H9 (cell line): ENCODE measurements at regions not wholly inside any gene's neighbourhood (a gene's known extent, or its start where the extent isn't known, plus 50 kb on each side); places are given as distances from the start of the nearest gene placed in this dataset.

ENCODE experiments used
- DNase-seq: peaks from one replicate; pipeline ENCODE4 v3.0.0-alpha.2; 2017
- H2AFZ ChIP-seq: one replicate; pipeline ENCODE4 v1.6.1; 2013; ENCODE audit warnings: mild to moderate bottlenecking, low read length, control low read depth, moderate library complexity
- H2AK5ac ChIP-seq: 2 replicates; pipeline ENCODE4 v1.6.1; 2013; ENCODE audit warnings: low read length, control low read depth, mixed read lengths; ENCODE audit not compliant: insufficient read length
- H2BK120ac ChIP-seq: one replicate; pipeline ENCODE4 v1.6.1; 2013; ENCODE audit warnings: low read depth, mild to moderate bottlenecking, low read length, control low read depth, inconsistent platforms; ENCODE audit not compliant: poor library complexity, severe bottlenecking
- H2BK12ac ChIP-seq: 2 replicates; pipeline ENCODE4 v1.6.1; 2013; ENCODE audit warnings: low read length, control low read depth, mixed read lengths, low read depth; ENCODE audit not compliant: insufficient read length
- H2BK15ac ChIP-seq: 2 replicates; pipeline ENCODE4 v1.6.1; 2013; ENCODE audit warnings: low read depth, low read length, control low read depth
- H2BK20ac ChIP-seq: one replicate; pipeline ENCODE4 v1.6.1; 2013; ENCODE audit warnings: low read depth, mild to moderate bottlenecking, low read length, control low read depth, inconsistent platforms; ENCODE audit not compliant: poor library complexity, severe bottlenecking
- H2BK5ac ChIP-seq: 2 replicates; pipeline ENCODE4 v1.6.1; 2013; ENCODE audit warnings: low read length, control low read depth, mixed read lengths; ENCODE audit not compliant: insufficient read length
- H3K14ac ChIP-seq: 2 replicates; pipeline ENCODE4 v1.6.1; 2013; ENCODE audit warnings: low read length, control low read depth; ENCODE audit not compliant: insufficient read depth
- H3K18ac ChIP-seq: 2 replicates; pipeline ENCODE4 v1.6.1; 2013; ENCODE audit warnings: low read depth, mild to moderate bottlenecking, mixed read lengths, low read length, control low read depth; ENCODE audit not compliant: insufficient read length
- H3K23ac ChIP-seq: 2 replicates; pipeline ENCODE4 v1.6.1; 2013; ENCODE audit warnings: low read length, control low read depth, mixed read lengths, low read depth; ENCODE audit not compliant: insufficient read length
- H3K23me2 ChIP-seq: 2 replicates; pipeline ENCODE4 v1.6.1; 2013; ENCODE audit warnings: low read depth, mild to moderate bottlenecking, mixed read lengths, low read length, control low read depth; ENCODE audit not compliant: insufficient read length, poor library complexity, severe bottlenecking
- H3K27ac ChIP-seq: 2 replicates; pipeline ENCODE4 v1.5.1; 2013; ENCODE audit warnings: low read length, control low read depth, mixed read lengths, low read depth; ENCODE audit not compliant: insufficient read length
- H3K27me3 ChIP-seq: 2 replicates; pipeline ENCODE4 v1.6.1; 2013; ENCODE audit warnings: low read length, control low read depth, inconsistent platforms; ENCODE audit not compliant: insufficient read depth
- H3K4ac ChIP-seq: 2 replicates; pipeline ENCODE4 v1.6.1; 2013; ENCODE audit warnings: low read depth, mild to moderate bottlenecking, control low read depth, inconsistent platforms, low read length, moderate library complexity
- H3K4me1 ChIP-seq: 2 replicates; pipeline ENCODE4 v1.6.1; 2013; ENCODE audit warnings: low read length, control low read depth, inconsistent platforms; ENCODE audit not compliant: insufficient read depth
- H3K4me2 ChIP-seq: 2 replicates; pipeline ENCODE4 v1.6.1; 2013; ENCODE audit warnings: low read length, control low read depth, mixed read lengths; ENCODE audit not compliant: insufficient read length, insufficient read depth
- H3K56ac ChIP-seq: 2 replicates; pipeline ENCODE4 v1.6.1; 2013; ENCODE audit warnings: low read depth, mild to moderate bottlenecking, mixed read lengths, low read length, control low read depth; ENCODE audit not compliant: insufficient read length
- H3K79me1 ChIP-seq: 2 replicates; pipeline ENCODE4 v1.6.1; 2013; ENCODE audit warnings: low read depth, mild to moderate bottlenecking, moderate library complexity, low read length, control low read depth, inconsistent platforms; ENCODE audit not compliant: insufficient read depth, poor library complexity, severe bottlenecking
- H3K79me2 ChIP-seq: 2 replicates; pipeline ENCODE4 v1.6.1; 2013; ENCODE audit warnings: low read length, control low read depth, inconsistent platforms; ENCODE audit not compliant: insufficient read depth
- H3K9ac ChIP-seq: 2 replicates; pipeline ENCODE4 v1.6.1; 2013; ENCODE audit warnings: low read length, control low read depth, mixed read lengths; ENCODE audit not compliant: insufficient read length; ENCODE audit errors: extremely low read depth
- H3K9me3 ChIP-seq: one replicate; pipeline ENCODE4 v1.6.1; 2013; ENCODE audit warnings: low read depth, low read length, inconsistent platforms; ENCODE audit not compliant: control insufficient read depth
- H3T11ph ChIP-seq: one replicate; pipeline ENCODE4 v1.6.1; 2013; ENCODE audit warnings: mild to moderate bottlenecking, low read length, control low read depth, inconsistent platforms
- H4K20me1 ChIP-seq: one replicate; pipeline ENCODE4 v1.6.1; 2013; ENCODE audit not compliant: control insufficient read depth, insufficient read length, insufficient read depth
- H4K5ac ChIP-seq: 2 replicates; pipeline ENCODE4 v1.6.1; 2013; ENCODE audit warnings: low read depth, mild to moderate bottlenecking, mixed read lengths, low read length, control low read depth; ENCODE audit not compliant: insufficient read length
- H4K8ac ChIP-seq: replicated peaks from 2 replicates; pipeline ENCODE4 v1.6.1; 2013; ENCODE audit warnings: low read length, control low read depth, mixed read lengths, low read depth; ENCODE audit not compliant: insufficient read length
- H4K91ac ChIP-seq: 2 replicates; pipeline ENCODE4 v1.6.1; 2013; ENCODE audit warnings: low read depth, mild to moderate bottlenecking, moderate library complexity, mixed read lengths, low read length, control low read depth; ENCODE audit not compliant: insufficient read length
- H3K27ac Mint-ChIP-seq, 3 experiments: 2 replicates in 2 of 3; 3 replicates in 1 of 3; pipeline ENCODE4 v1.8.0; 2020 to 2021; ENCODE audit warnings: mixed read lengths in 3 of 3, mild to moderate bottlenecking in 1 of 3, moderate library complexity in 1 of 3
- H3K27me3 Mint-ChIP-seq: 2 replicates; pipeline ENCODE4 v1.8.0; 2021; ENCODE audit warnings: low read depth, mild to moderate bottlenecking, moderate library complexity, mixed read lengths
- H3K36me3 Mint-ChIP-seq, 3 experiments: 2 replicates in 2 of 3; 3 replicates in 1 of 3; pipeline ENCODE4 v1.8.0; 2020 to 2021; ENCODE audit warnings: low read depth in 3 of 3, mixed read lengths in 3 of 3; ENCODE audit not compliant: insufficient read depth in 1 of 3
- H3K4me1 Mint-ChIP-seq, 2 experiments: 2 replicates each; pipeline ENCODE4 v1.8.0; 2020; ENCODE audit warnings: mixed read lengths in 2 of 2
- H3K4me3 Mint-ChIP-seq, 2 experiments: 2 replicates in 1 of 2; 3 replicates in 1 of 2; pipeline ENCODE4 v1.8.0; 2020 to 2021; ENCODE audit warnings: mild to moderate bottlenecking in 2 of 2, mixed read lengths in 2 of 2, moderate library complexity in 1 of 2
- H3K9me3 Mint-ChIP-seq, 2 experiments: 2 replicates in 1 of 2; 3 replicates in 1 of 2; pipeline ENCODE4 v1.8.0; 2020; ENCODE audit warnings: mild to moderate bottlenecking in 2 of 2, mixed read lengths in 2 of 2, moderate library complexity in 1 of 2
- WGBS: extraction: QIAGEN DNeasy Blood & Tissue Kit; methylation state at CpG from one replicate; pipeline ENCODE4 v1.1.7; 2013; ENCODE audit warnings: missing lambda C conversion rate, low lambda C conversion rate, mixed read lengths; ENCODE audit not compliant: insufficient read length; ENCODE audit errors: extremely low coverage; 5-methylcytosine and 5-hydroxymethylcytosine counted together
- TF ChIP-seq, protein P1 (sequence below): fragments of 200-600 bp; sonication (generic); conservative IDR thresholded peaks from 3 replicates; pipeline ENCODE4 v1.8.0; 2021; ENCODE audit warnings: antibody characterized with exemption, mild to moderate bottlenecking

DNA sequence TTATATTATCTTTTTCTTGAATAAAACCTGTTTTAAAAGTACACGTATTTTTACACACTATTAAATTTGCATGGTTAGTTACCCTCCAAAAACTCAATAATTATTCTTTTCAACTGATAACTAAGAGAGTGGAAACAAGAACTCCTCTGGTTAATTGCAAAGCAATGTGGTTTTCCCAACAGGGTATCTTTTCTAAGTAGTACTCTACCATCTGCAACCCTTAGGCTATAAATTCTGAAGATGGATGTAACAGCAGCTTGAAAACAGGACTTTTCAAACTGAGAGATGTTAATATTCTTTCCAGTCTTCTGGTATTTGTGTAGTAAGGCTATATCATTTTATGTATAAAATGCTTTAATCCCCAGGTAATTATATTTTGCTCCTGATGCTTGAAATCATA lies 916.1 kb upstream of the POT1 start:
- Histone ChIP-seq H3K4me1 (no peaks in the 10 kb centered on the region), H4K20me1 (no peaks in the 10 kb centered on the region), H2BK5ac (no peak overlapping the region), H4K91ac (no peak overlapping the region), H2BK20ac (no peak overlapping the region), H2BK12ac (no peak overlapping the region), H3K56ac (no peak overlapping the region), H3K4me2 (no peak overlapping the region), H3K27ac (no peak overlapping the region), H3K4ac (no peak overlapping the region), H2AK5ac (no peak overlapping the region), H4K5ac (no peak overlapping the region), H3K23ac (no peak overlapping the region), H3K9ac (no peak overlapping the region), H3K14ac (no peak overlapping the region), H2AFZ (no peak overlapping the region), H2BK120ac (no peak overlapping the region), H4K8ac (no peak overlapping the region), H3K79me2 (no peaks in the 10 kb centered on the region), H3K18ac (no peak overlapping the region), H3K23me2 (no peaks in the 10 kb centered on the region), H3K79me1 (no peaks in the 10 kb centered on the region), H3T11ph (no peak overlapping the region), H2BK15ac (no peak overlapping the region), H3K9me3 (peaks cover 14% of the 10 kb centered on the region), H3K27me3 (no peaks in the 10 kb centered on the region)
- Mint-ChIP-seq H3K27ac (no peak overlapping the region), H3K36me3 (peaks cover 4 to 22% (median 17%) of the 10 kb centered on the region in 3 experiments), H3K4me3 (no peak overlapping the region), H3K27me3 (no peaks in the 10 kb centered on the region), H3K9me3 (peaks cover 20 to 29% of the 10 kb centered on the region in 2 experiments), H3K4me1 (peaks cover 11 to 46% of the 10 kb centered on the region in 2 experiments; a peak in 3 of 4 replicates)
- DNase-seq = no peak
- TF ChIP-seq, protein P1, sequence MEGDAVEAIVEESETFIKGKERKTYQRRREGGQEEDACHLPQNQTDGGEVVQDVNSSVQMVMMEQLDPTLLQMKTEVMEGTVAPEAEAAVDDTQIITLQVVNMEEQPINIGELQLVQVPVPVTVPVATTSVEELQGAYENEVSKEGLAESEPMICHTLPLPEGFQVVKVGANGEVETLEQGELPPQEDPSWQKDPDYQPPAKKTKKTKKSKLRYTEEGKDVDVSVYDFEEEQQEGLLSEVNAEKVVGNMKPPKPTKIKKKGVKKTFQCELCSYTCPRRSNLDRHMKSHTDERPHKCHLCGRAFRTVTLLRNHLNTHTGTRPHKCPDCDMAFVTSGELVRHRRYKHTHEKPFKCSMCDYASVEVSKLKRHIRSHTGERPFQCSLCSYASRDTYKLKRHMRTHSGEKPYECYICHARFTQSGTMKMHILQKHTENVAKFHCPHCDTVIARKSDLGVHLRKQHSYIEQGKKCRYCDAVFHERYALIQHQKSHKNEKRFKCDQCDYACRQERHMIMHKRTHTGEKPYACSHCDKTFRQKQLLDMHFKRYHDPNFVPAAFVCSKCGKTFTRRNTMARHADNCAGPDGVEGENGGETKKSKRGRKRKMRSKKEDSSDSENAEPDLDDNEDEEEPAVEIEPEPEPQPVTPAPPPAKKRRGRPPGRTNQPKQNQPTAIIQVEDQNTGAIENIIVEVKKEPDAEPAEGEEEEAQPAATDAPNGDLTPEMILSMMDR = no peak
- WGBS = no CpG with 5 or more reads among the region's 1 CpG
